K562 (cell line): ENCODE measurements at regions not wholly inside any gene's neighbourhood (a gene's known extent, or its start where the extent isn't known, plus 50 kb on each side); places are given as distances from the start of the nearest gene placed in this dataset.

ENCODE experiments used
- ATAC-seq: fragments of 200-7000 bp; cut with Tn5 transposase; 3 replicates; pipeline ENCODE4 v1.9.1; 2020; ENCODE audit warnings: moderate library complexity
- BruUV-seq: library from RNA; stranded (reverse); fragments of 400-500 nt; replicated peaks from 2 replicates; lab custom pipeline; 2021; lab: Mats Ljungman, UMichigan
- CTCF ChIA-PET: fragments of 300-600 bp; formaldehyde crosslinking; extraction: SDS; loops from one replicate; lab custom pipeline; 2021; ENCODE audit warnings: low intra/inter-chr PET ratio; lab: Yijun Ruan, JAX
- POLR2A ChIA-PET: fragments of 300-600, 350-650 bp; sonication (Branson Sonifier 250); formaldehyde crosslinking; extraction: SDS; loops from one replicate; lab custom pipeline; 2021; ENCODE audit warnings: antibody characterized with exemption, inconsistent platforms; lab: Yijun Ruan, JAX
- DNase-seq, 4 experiments: peaks; one replicate each; pipeline versions ENCODE4 v3.0.0 to v3.0.0-alpha.2; 2011 to 2018; ENCODE audit warnings: low spot score in 3 of 4, mixed read lengths in 3 of 4; ENCODE audit errors: extremely low read depth in 1 of 4
- FAIRE-seq: peaks from 2 replicates; lab custom pipeline; 2011; peaks lifted over from hg19 to GRCh38; lab: Jason Lieb, UNC
- H2AFZ ChIP-seq: 2 replicates; pipeline ENCODE4 v1.6.0; 2011; ENCODE audit warnings: low read depth, low read length, control low read depth, inconsistent platforms
- H3K27ac ChIP-seq: fragments of 200-600 bp; 3 replicates; pipeline ENCODE4 v1.8.0; 2011; ENCODE audit warnings: low read depth, mild to moderate bottlenecking, control low read depth, inconsistent platforms, low read length, moderate library complexity, mixed read lengths; ENCODE audit errors: extremely low read depth
- H3K27me3 ChIP-seq, 2 experiments: fragments of 300-600 bp in 1 of 2; 2 replicates in 1 of 2; 3 replicates in 1 of 2; pipeline versions ENCODE4 v1.6.0 to v1.8.0; 2011; ENCODE audit warnings: inconsistent platforms in 2 of 2, low read length in 2 of 2, mild to moderate bottlenecking in 1 of 2, mixed read lengths in 1 of 2, moderate library complexity in 1 of 2; ENCODE audit not compliant: control insufficient read depth in 2 of 2, insufficient read depth in 2 of 2
- H3K36me3 ChIP-seq: fragments of 300-600 bp; 3 replicates; pipeline ENCODE4 v1.8.0; 2011; ENCODE audit warnings: mild to moderate bottlenecking, low read length, inconsistent platforms; ENCODE audit not compliant: control insufficient read depth, insufficient read depth
- H3K4me1 ChIP-seq, 2 experiments: fragments of 200-600 bp in 1 of 2; replicated peaks in 1 of 2; 2 replicates in 1 of 2; 3 replicates in 1 of 2; pipeline versions ENCODE4 v1.5.1 to v1.8.0; 2011; ENCODE audit warnings: inconsistent platforms in 2 of 2, low read length in 2 of 2, mild to moderate bottlenecking in 1 of 2, mixed read lengths in 1 of 2, moderate library complexity in 1 of 2; ENCODE audit not compliant: control insufficient read depth in 2 of 2, insufficient read depth in 2 of 2
- H3K4me2 ChIP-seq: 2 replicates; pipeline ENCODE4 v1.6.1; 2011; ENCODE audit warnings: low read length, control low read depth, inconsistent platforms, mixed read lengths; ENCODE audit not compliant: insufficient read depth
- H3K4me3 ChIP-seq: fragments of 200-600 bp; sonication (generic), shearing (Covaris generic); 2 replicates; pipeline ENCODE4 v1.5.1; 2016; ENCODE audit warnings: control low read depth, inconsistent platforms
- H3K79me2 ChIP-seq: fragments of 200-600 bp; 3 replicates; pipeline ENCODE4 v1.8.0; 2011; ENCODE audit warnings: low read length, inconsistent platforms; ENCODE audit not compliant: control insufficient read depth, insufficient read depth
- H3K9ac ChIP-seq, 2 experiments: 2 replicates each; pipeline versions ENCODE4 v1.6.0 to v1.6.1; 2011; ENCODE audit warnings: low read depth in 2 of 2, low read length in 2 of 2, control low read depth in 1 of 2, inconsistent platforms in 1 of 2, mild to moderate bottlenecking in 1 of 2, mixed read lengths in 1 of 2; ENCODE audit not compliant: insufficient read depth in 1 of 2
- H3K9me1 ChIP-seq: one replicate; pipeline ENCODE4 v1.6.0; 2011; ENCODE audit warnings: inconsistent platforms, mild to moderate bottlenecking, low read length, moderate library complexity; ENCODE audit not compliant: control insufficient read depth, insufficient read depth
- H3K9me3 ChIP-seq: replicated peaks from 2 replicates; pipeline ENCODE4 v1.5.1; 2011; ENCODE audit warnings: low read depth, low read length, inconsistent platforms; ENCODE audit not compliant: control insufficient read depth, insufficient read depth
- H4K20me1 ChIP-seq: replicated peaks from 2 replicates; pipeline ENCODE4 v1.6.1; 2011; ENCODE audit warnings: low read length, inconsistent platforms, mixed read lengths; ENCODE audit not compliant: control insufficient read depth, insufficient read depth
- CEBPB ChIP-seq: fragments of 450-650 bp; IDR thresholded peaks from 2 replicates; pipeline ENCODE4 v1.6.1; 2016; ENCODE audit warnings: missing genetic modification characterization, missing compliant biosample characterization
- E2F3 ChIP-seq: fragments of 250-450 bp; sonication (Bioruptor Pico); IDR thresholded peaks from 2 replicates; pipeline ENCODE4 v1.4.0; 2020; ENCODE audit warnings: mild to moderate bottlenecking
- WGBS: fragments of 100-300 bp; shearing (Covaris generic); methylation state at CpG from one replicate; pipeline ENCODE4 v1.1.6; 2016; ENCODE audit warnings: low coverage, mixed read lengths; ENCODE audit not compliant: insufficient coverage; ENCODE audit errors: missing lambda C conversion rate; 5-methylcytosine and 5-hydroxymethylcytosine counted together
- in situ Hi-C: fragments of 300-500 bp; cut with MboI; formaldehyde crosslinking; loops from 4 replicates; pipeline ENCODE4 v1.15.0; 2018; ENCODE audit warnings: inconsistent platforms, mixed read lengths
- intact Hi-C: fragments of 100-400 bp; cut with micrococcal nuclease; formaldehyde crosslinking; loops from 2 replicates; pipeline ENCODE4 v1.14.2; 2022
- TF ChIP-seq, protein P1 (sequence below): conservative IDR thresholded peaks from 2 replicates; pipeline ENCODE4 v1.6.1; 2011; ENCODE audit warnings: low read depth, mild to moderate bottlenecking, low read length; ENCODE audit not compliant: control insufficient read depth

DNA sequence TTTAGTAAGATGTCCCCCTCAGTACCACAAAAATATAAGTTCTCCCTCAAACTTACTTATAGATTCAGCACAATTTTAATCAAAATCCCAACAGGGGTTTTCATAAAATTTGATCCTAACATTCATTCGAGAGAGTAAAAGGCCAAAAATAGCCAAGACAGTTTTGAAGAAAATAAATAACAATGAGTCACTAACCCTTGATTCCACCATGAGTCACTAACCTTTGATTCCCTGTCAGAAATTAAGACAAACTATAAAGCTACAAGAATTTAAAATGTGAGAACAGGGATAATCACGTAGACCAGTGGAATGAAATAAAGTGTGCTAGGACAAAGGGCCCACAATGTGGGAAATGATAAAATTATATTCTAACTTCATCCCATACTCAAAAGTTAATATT, 320.3 kb downstream of the SUCLA2 start (continued):
- TF ChIP-seq, protein P1, sequence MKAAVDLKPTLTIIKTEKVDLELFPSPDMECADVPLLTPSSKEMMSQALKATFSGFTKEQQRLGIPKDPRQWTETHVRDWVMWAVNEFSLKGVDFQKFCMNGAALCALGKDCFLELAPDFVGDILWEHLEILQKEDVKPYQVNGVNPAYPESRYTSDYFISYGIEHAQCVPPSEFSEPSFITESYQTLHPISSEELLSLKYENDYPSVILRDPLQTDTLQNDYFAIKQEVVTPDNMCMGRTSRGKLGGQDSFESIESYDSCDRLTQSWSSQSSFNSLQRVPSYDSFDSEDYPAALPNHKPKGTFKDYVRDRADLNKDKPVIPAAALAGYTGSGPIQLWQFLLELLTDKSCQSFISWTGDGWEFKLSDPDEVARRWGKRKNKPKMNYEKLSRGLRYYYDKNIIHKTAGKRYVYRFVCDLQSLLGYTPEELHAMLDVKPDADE = no peak
- no peak for TF ChIP-seq E2F3
- TF ChIP-seq, all 486 proteins: peak for 0

- H3K4me3 ChIP-seq = no peak overlapping the region
- no peaks in the 10 kb centered on the region for H3K27me3 ChIP-seq
- ChIA-PET CTCF (no interaction called here), POLR2A (no interaction called here)
- no peak for DNase-seq
- no peak overlapping the region for H2AFZ ChIP-seq
- no peak for FAIRE-seq
- no peak for TF ChIP-seq CEBPB (tag)
- in situ Hi-C loops = no loop called here
- no peak overlapping the region for H3K4me2 ChIP-seq
- no peaks in the 10 kb centered on the region for H3K79me2 ChIP-seq
- BruUV-seq = no TSS peak
- H4K20me1 ChIP-seq = no peaks in the 10 kb centered on the region
- intact Hi-C loops = no loop called here
- H3K9me3 ChIP-seq = no peaks in the 10 kb centered on the region
- no peaks in the 10 kb centered on the region for H3K4me1 ChIP-seq
- WGBS = 0% methylated on average over 1 of the region's 1 CpG
- no peaks in the 10 kb centered on the region for H3K9me1 ChIP-seq
- no peak overlapping the region for H3K27ac ChIP-seq
- H3K36me3 ChIP-seq = no peaks in the 10 kb centered on the region
- ATAC-seq = no peak
- H3K9ac ChIP-seq = no peak overlapping the region
These were observed 321.7 kb downstream of the SUCLA2 start for GRCh38 chr13:47679401-47679800.
